ENCODE measurements at regions not wholly inside any gene's neighbourhood (a gene's known extent, or its start where the extent isn't known, plus 50 kb on each side); places are given as distances from the start of the nearest gene placed in this dataset.

DNA sequence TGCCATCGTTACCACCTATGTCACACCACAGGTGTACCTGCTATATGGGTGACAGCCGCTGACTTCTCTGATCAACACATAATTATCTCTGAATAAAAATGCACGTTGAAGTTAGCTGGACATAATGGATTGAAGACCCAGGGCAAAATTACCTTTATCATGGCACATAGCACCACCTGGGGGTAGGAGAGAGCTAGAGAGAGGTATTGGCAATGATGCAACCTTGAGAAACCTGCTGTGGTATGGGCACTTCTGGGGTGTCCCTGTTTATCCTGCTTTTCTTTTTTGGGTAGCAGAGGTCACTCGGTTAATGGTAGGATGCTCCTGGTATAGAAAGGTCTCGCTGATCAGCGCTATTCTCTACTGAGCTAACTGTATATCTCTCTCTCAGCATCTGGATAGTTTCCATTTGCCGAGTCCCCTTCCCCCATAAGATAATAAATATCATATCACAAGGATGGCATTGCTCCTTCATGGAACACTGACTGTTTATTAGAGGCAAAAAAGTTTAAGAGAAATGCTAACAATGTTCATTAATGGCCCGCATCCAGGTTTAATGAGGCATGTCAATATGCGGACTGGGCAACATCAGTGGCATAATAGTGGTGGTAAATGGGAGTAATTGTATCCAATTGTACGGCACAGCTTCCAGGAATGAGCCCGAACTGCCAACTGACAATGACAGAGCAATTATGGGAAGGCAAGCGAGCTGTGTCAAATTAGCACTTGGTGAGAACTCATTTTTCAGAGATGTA, 323.1 kb downstream of the TFEC start:
- DNase-seq (ENCODE audit: low read depth), result no peak

DNA sequence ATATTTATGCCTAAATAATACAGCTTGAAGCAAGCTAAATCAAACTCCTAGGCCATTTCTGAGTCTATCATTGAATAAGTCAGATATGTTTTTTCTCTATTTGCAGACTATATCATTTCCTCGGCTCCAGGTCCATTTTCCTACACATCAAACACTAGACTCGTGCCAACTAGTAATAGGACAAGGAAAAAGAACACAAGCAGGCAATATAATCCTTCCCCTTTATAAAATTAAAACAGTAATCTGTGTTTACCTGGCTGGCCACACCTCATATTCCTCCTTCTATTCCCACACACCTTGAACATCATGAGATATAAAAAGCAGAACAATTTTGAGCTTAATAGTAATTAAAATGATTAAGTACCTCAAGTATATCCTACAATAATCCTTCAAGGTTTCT, 325.7 kb downstream of the TFEC start:
- no peak for DNase-seq (ENCODE audit: low read depth)

DNA sequence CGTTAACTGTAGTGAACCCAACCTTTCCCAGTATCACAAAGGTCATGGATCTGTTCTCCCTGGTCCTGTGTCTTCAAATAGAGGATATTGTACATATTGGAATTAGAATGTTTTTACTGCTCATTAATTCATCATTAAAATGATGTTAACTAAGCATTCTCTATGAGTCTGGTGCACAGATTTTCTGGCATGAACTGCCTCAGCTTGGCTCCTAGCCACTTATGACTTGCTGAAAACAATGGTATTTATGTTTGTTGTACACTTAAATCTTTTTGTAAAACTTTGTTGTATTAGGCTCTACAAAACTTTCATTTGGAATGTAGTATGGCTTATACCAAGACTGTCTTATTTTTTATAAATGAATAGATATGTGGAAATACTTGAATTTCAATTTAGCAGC, 329.4 kb downstream of the TFEC start:
- no peak for DNase-seq (ENCODE audit: low read depth)

DNA sequence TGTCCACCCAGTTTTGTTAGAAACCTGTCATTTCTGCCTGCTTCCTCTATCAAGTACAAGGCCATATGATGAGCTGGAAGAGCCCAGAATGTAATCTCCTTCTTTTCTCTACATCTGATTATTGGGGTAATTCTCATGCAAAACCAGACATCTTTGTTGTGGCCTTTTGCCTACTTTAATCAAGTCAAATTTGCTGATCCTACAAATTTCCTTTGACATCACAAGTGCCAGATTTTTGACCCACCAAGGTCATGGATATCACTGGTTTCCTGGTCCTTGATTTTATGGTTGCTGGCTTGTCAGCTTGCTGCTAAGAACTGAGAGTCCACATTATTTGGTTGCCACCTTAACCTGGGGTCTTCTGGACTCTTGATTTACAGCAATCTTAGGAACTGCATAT, 336.1 kb downstream of the TFEC start:
- DNase-seq (ENCODE audit: low read depth), result no peak

DNA sequence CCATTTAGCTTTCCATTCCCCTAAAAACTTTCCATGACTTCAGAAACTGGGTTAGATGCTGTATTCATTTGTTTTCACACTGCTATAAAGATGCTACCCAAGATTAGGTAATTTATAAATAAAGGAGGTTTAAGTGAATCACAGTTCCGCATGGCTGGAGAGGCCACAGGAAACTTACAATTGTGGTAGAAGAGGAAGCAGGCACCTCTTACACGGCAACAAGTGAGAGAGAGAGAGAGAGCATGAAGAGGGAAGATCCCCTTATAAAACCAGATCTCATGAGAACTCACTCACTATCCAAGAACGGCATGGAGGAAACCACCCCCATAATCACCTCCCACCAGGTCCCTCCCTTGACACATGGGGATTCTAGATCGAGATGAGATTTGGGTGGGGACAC, 336.8 kb downstream of the TFEC start:
- DNase-seq (ENCODE audit: low read depth), result no peak

DNA sequence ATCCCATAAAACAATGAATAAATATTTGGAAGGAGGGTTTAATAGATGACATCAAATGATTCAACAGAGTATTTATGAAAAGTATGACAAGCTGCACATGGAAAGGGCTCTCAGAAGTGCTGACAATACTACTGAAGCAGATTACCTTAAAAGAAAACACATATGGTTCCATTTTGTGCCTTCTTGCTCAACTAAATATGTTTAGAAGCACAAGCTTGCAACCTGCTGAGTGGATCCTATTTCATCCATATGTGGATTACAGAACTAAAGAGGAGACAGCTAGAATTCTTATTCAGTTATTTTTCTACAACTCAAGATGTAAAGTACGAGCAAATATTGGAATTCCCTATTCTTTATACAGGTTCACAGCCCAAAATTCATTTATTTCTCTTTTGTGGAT, 340.6 kb downstream of the TFEC start:
- DNase-seq (ENCODE audit: low read depth), result no peak

DNA sequence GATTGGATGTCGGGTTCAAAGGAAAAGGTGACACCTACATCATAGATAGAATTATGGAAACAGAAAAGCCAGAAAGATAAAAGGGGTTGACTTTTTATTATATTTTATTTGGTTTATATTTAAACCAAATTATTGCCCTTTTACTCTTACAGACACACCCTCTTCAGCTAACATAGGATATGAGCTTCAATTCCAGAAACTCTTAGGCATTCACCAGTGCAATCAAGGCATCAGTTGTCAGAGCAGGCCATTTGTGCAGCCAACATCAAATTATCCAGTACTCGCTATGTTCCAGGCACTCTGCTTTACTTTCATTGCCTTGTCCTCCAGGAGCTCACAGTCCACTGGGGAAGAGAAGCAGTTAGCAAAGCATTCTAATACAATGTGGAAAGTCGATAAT, 347.5 kb downstream of the TFEC start:
- no peak for DNase-seq (ENCODE audit: low read depth)

DNA sequence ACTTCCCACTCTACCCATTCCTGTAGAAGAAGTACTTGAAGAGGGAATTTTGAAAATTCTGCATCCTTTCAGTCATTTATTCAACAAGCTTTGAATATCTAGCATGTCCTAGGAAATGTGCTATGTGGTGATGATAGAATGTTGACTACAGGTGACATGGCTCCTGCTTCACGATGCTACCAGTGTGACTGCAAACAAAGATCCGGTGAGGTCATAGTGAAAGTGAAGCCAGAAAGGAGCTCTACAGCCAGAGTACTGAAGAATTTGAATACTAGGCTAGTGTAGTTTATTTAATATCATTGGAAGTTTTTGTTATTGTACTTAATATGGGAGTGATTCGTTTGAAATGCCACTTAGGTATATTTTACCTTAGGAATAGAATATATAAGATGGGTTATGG, 348.1 kb downstream of the TFEC start:
- no peak for DNase-seq (ENCODE audit: low read depth)

DNA sequence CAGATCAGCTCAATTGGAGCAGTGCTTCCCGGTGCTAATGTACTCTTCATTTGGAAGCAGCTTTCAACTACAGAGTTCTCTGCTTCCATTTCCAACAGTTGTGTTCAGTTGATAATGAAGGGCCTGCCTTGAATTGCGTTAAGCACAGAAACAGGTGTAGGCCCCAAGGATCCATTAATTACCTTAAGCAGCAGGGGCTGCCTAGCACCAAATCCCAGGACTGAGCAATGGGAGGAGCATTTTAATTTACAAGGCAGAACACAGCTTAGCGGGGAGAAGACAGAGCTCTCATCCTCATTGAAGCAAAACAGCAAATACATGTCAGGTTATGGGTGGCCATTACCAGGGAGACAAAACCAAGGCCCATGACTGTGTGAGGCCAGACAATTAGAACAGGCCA, 349.6 kb downstream of the TFEC start:
- no peak for DNase-seq (ENCODE audit: low read depth)

DNA sequence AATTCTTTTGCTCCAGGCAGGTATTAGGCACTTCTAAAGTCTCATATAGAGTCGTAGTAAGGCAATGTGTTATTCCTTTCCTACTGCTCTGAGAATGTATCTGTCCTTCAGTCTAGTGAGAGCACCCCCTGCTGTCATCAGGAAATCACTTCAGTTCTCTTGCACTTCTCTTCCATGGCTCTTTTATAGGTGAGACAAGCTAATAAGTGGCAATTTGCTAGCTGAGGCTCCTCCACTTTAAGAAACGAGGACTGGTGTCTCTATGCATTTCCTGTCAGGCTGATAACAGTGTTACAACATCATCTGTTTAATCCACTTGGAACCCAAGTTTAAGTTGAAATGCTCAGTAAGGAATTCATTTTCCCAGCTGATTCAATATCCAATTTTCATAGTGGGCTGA, 350.6 kb downstream of the TFEC start:
- DNase-seq (ENCODE audit: low read depth), result no peak

DNA sequence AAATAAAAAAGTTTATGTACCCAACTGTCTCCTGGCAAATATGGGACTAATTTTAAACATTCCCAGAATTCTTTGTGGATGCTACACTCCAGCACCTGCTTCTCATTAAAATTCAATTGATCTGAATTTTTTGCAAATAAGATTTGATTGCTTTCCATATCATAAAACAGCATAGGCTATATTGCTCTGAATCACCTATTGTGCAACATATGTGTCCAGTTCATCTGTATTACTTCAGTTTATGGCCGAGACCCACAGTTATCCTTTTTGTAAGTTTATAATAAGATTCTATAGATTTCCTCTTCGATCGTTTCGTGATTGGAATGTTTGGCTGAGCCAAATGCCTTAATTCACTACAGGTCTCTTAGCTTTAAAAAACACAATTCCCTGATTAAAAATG, 351.1 kb downstream of the TFEC start:
- DNase-seq (ENCODE audit: low read depth), result no peak

DNA sequence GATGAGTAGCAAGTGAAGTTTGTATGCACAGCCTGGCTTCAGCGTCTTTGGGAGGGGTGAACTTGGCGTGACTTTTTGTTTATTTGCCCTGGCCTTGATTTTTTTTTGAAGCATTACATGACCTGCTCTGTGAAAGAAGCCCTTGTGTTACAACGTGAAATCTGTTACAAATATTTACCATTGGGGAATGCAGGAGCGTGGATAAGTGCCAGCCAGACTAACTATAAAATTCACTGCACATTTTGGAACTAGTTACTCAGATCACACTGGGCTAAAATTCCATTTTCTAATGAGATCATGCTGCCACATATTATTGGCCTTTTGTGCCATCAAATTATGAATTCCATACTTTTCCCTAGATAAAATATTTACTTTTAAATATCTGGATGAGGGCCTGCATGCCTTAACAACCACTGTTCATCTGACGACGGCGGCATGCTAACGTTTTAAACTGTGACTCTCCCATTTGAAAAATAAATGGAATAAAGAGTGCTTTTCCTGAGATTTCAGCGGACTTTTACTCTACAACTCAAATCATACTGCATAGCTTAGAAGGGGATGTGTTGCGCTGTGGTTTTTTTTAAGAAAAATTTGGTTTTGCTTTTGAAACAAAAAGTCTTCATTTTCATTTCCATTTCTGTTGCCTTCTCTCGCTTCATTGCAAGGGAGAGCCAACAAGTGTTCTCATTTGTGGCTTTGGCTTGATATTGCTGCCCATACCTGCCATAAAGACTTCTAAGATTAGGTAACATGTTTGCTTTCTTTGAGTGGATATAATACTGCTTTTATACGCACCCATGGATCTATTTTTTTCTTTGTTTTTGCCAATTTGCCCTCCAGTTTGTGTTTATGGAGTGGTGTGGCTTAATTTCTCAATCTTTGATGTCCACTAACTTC, 352.2 kb downstream of the TFEC start:
- no peak for DNase-seq (ENCODE audit: low read depth)

DNA sequence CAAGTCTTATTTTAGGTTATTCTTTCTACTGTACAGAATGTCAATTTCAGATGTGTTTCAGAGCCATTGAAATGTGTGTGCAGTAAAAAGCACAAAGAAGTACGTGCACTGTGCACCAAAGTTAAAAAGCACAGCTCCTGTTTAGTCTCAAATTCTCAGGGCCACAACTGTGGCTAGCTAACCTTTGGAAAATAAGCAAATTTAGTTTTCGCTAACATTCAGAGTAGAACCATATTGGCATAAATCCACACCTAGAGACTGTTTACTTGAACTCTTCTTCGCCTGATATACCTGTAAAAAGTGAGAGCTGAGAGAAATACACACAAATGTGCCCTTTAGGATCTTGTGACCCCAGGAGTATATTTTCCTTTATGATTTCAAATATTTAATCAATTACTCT, 353.9 kb downstream of the TFEC start:
- no peak for DNase-seq (ENCODE audit: low read depth)

DNA sequence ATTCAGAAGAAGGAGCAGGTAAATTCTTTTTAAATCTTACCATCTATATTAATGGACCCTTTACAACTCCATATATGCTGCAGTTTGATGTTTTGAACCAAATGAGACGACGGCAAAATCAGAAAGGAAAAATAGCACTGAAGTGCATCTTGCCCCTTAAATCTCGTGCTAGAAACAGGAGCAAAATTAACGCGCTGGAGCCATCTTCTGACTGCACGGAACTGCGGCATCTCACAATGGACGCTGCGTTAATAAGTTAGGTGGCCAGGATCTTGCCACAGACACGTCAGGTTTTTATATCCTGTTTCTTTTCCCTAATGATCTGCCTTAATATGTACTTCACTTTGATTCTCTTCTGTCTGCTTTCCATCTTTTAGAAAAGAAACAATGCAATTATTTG, 354.5 kb downstream of the TFEC start:
- no peak for DNase-seq (ENCODE audit: low read depth)

DNA sequence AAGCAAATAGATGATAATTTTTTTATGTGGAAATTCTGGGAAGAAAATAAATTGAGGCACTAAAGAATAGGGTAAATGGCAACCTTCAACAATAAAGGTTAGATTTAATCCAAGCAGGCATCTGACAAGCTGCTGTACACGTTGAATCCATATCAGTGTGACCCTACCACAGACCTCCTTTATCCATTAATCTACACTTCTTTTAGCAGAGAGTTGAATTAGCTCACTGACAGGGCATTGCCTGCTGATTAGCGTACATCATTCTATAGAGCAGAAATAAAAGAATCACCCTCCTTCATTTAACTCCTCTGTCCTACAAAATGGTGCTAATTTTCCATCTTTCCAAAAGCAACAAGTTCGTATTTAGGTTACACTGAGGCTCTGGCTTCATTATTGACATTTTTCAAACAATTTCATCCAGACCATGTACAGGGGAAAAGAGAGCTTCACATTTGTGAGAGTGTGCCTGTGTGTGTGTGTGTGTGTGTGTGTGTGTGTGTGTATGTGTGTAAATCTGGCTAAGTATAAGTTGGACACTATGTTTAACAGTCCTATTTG, 356.0 kb downstream of the TFEC start:
- DNase-seq (ENCODE audit: low read depth), result no peak

DNA sequence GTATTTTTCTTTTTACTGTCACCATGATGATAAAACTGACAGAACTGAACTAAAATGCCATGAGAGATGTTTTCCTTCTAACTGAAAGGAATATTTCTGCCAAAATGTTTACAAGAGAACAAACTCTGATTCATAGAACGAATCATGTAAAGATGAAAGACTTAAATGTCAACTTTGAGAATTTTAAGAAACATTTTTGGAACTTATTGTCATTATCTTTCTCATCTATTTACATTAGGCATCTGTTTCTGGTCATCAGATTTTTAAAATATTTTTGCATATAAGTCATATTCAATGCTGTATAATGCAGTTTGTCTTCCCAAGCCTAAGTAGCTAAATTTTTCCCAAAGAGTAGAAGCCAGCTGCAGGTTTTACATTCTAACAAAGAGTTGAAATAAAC, 358.5 kb downstream of the TFEC start:
- no peak for DNase-seq (ENCODE audit: low read depth)

DNA sequence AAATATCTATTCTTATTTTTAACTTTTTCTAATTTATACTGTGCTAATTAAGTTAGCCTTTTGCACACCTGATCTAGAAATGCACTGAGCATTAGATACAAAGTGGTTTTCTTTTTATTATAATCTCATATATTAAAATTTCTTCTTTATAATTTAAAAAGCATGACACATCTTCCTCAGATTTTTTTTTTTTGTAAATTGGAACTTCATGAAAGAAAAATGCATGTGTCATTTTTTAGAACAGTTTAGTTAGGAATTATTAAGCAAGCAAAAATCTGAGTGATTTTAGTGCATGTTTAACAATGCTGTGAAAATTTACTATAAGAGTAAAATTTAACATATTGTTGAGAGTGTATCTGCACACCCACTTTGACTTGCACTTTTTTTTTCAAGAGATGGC, 367.9 kb downstream of the TFEC start:
- no peak for DNase-seq (ENCODE audit: low read depth)

DNA sequence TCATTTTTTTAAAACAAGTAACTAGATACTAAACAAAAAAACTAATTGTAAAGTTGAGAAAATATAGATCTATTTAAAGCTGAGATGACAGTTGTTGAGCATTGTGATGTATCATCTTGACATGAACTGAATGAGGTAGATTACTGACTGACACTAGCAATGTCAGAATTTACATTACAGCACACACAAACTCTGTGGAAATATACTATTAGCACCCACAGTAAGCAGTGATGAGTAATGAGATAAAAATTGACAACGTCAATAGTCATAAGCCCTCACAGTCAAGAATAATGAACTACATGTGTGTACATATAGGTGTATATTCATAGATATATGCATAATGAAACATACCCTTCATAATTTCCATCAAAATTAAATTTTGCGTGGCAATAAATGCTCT, 368.4 kb downstream of the TFEC start:
- DNase-seq (ENCODE audit: low read depth), result no peak

DNA sequence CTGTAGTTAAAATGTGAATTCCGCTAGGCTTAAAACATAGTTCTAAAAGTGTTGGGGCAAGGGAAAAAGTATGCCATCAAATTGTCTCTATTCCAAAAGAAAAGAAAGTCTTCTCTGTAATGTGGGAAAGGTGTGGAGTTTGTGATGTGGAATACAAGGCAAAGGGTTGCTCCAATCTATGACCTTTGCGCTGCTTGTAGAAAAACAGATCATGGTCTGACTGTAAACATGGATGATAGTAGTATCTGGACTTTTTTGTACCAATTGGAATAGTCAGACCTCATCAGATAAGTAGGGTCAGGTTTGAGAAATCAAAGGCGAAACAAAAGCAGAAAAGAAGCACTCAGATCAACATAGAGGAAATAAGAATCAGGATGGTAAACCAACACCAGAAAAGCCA, 372.3 kb downstream of the TFEC start:
- no peak for DNase-seq (ENCODE audit: low read depth)

DNA sequence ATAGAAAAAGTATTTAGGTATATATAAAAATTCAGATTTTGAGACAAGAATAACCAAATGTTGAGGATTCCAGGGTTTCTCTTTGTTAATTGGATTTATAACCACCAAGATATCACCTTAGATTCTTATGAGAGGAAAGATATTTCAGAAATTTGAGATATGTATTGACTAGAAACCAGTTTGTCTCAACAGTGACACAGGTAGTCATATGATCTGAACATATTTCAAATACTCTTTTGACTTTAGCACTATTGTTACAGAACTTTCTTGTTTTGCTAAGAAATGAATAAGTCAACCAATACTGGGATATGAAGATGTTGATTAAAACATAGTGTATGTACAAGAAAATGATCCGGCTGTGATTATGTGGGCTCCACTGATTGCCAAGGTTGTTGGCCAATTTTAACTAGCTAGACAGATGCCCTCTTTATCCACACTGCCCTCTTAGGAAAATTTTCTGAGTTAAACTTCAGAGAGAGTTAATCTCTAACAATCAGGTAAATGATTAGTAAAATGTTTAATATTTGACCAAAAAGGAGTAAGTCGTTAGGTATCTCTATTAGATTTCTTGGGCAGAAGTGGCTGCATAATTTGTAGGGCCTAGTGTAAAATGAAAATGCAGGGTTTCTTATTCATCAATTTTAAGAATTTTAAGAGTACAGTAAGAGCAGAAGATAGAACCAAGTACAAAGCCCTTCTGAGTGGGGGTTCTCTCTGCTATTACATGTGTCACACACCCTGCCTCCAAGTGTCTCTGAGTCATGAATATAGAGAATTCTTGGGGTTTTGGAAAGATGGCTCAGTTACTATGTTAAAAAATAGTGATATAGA, 376.0 kb downstream of the TFEC start:
- DNase-seq (ENCODE audit: low read depth), result no peak

DNA sequence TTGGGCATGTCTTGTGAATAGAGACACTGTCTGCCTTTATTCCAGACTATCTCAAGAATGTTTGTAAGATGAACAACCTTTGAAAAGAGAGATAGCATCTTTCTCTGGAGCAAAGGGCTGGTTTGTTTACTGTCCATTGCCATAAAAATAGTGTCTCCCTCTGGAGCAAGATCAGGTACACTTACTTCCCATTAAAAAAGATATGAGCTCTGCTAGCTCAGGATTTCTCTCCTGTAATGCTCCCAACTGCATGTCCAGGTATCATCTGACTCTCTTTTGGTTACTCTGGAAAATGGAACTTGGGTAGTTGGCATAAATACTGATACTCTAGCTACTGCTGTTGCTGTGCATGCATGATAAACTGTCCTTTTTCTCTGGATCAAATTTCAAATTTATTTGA, 381.1 kb downstream of the TFEC start:
- no peak for DNase-seq (ENCODE audit: low read depth)

DNA sequence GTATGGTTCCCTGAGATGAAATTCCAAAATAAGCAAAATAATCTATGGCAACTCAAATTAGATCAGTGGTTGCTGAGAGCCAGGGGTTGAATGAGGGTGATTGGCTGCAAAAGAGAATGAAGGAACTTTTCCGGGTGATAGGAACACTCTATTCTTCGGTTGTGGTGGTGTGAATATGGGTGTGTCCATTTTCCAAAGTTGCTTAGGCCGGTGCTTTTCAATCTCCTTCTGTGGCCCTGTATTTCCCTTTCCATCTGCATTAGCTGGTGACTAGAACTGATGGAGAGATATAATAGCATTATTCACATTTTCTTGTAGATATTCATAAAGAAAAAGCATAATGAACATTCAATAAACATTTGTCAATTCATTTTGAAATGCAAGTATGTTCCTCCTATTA, 382.9 kb downstream of the TFEC start:
- no peak for DNase-seq (ENCODE audit: low read depth)

All from T follicular helper cell (primary cell).